Subcutaneous abdominal adipose tissue (tissue), 5 donors: ENCODE measurements at regions not wholly inside any gene's neighbourhood (a gene's known extent, or its start where the extent isn't known, plus 50 kb on each side); places are given as distances from the start of the nearest gene placed in this dataset.

Experiments used
- H3K27ac ChIP-seq: one replicate; pipeline ENCODE4 v1.7.0; 2013; ENCODE audit warnings: low read depth, mild to moderate bottlenecking, inconsistent platforms, low read length, moderate library complexity
- H3K27me3 ChIP-seq, 5 donors: one replicate each; pipeline ENCODE4 v1.7.0; 2013; ENCODE audit warnings: low read length in 5 of 5, inconsistent platforms in 1 of 5; ENCODE audit not compliant: control insufficient read depth in 5 of 5, insufficient read depth in 4 of 5
- H3K36me3 ChIP-seq, 5 donors: one replicate each; pipeline ENCODE4 v1.7.0; 2013; ENCODE audit warnings: low read length in 5 of 5; ENCODE audit not compliant: control insufficient read depth in 5 of 5, insufficient read depth in 5 of 5
- H3K4me1 ChIP-seq, 5 donors: one replicate each; pipeline ENCODE4 v1.7.0; 2013; ENCODE audit warnings: low read length in 5 of 5, mild to moderate bottlenecking in 3 of 5, moderate library complexity in 1 of 5; ENCODE audit not compliant: control insufficient read depth in 5 of 5, insufficient read depth in 5 of 5
- H3K4me3 ChIP-seq, 5 donors: one replicate each; pipeline ENCODE4 v1.7.0; 2013; ENCODE audit warnings: low read length in 5 of 5, low read depth in 1 of 5
- H3K9ac ChIP-seq, 5 donors: one replicate each; pipeline ENCODE4 v1.7.0; 2013; ENCODE audit warnings: low read length in 5 of 5, mild to moderate bottlenecking in 4 of 5, moderate library complexity in 3 of 5
- H3K9me3 ChIP-seq, 5 donors: one replicate each; pipeline ENCODE4 v1.7.0; 2013; ENCODE audit warnings: low read length in 5 of 5; ENCODE audit not compliant: control insufficient read depth in 5 of 5
- donor health status: healthy.
- donor health status: healthy.
- donor health status: healthy.
- donor health status: healthy.
- donor health status: healthy.

DNA sequence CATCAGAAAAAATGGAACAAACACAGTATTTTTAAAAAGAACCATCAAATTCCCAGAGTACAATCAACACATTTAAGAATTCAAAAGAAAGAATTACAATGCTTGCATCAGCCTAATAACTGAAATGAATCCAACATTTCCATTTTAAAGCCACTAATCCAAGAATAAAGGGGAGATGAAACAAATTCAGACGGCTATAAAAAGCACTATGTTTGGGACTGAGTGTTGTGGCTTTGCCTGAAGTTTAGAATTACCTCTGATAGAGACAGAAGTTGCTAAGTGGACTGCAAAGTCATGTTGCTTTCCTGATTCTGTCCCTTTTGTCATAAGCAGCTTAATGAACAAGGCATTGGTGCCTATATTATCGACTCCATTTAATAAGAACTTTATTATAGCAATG, 135.4 kb upstream of the RGMB start:
- no peak overlapping the region for H3K9ac ChIP-seq
- no peaks in the 10 kb centered on the region for H3K36me3 ChIP-seq
- H3K4me3 ChIP-seq = no peak overlapping the region
- no peak overlapping the region for H3K27ac ChIP-seq
- H3K9me3 ChIP-seq = no peaks in the 10 kb centered on the region
- H3K4me1 ChIP-seq = peaks cover 0 to 28% (median 0%) of the 10 kb centered on the region in 5 donors
- H3K27me3 ChIP-seq = no peaks in the 10 kb centered on the region

DNA sequence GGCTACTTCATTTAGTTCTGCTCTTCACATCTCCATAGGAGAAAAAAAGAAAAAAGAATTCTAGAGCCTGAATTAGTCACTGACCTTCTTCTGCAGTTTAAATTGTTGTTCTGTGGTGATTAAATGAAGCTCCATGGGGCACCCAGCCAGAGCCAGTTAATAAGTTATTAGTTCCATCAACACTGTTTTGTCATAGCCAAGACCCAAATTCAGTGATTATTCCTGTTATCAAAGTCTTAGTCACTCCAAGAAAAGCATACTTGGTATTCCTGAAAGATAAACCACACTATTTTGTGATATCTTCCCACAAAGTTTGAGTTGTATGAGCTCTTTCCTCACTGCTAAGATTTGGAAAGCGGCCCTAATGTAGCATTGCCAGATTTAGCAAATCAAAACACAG, 134.8 kb upstream of the RGMB start:
- Histone ChIP-seq H3K9ac (no peak overlapping the region), H3K4me3 (no peak overlapping the region), H3K9me3 (no peaks in the 10 kb centered on the region), H3K36me3 (no peaks in the 10 kb centered on the region), H3K4me1 (peaks cover 0 to 32% (median 0%) of the 10 kb centered on the region in 5 donors), H3K27ac (no peak overlapping the region), H3K27me3 (no peaks in the 10 kb centered on the region)

DNA sequence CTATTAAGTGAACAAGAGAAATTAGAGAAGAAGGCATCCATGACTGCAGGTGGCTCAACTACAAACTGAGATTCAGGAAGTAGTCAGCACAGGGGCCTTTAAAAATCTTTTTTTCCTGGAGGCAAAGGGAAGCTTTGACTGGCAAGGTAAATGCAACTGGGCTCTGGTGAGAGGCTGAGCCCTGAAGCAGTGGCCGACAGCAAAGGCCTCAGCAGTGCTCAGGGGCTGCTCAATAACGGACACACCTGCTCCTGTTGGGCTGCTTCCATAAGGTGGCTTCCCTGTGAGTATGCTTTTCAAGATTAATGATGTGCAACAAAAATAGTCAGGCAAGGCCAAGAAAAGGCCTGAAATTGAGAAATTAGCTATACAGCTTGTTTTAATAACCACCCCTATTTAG, 134.2 kb upstream of the RGMB start:
- no peaks in the 10 kb centered on the region for H3K27me3 ChIP-seq
- H3K27ac ChIP-seq = no peak overlapping the region

DNA sequence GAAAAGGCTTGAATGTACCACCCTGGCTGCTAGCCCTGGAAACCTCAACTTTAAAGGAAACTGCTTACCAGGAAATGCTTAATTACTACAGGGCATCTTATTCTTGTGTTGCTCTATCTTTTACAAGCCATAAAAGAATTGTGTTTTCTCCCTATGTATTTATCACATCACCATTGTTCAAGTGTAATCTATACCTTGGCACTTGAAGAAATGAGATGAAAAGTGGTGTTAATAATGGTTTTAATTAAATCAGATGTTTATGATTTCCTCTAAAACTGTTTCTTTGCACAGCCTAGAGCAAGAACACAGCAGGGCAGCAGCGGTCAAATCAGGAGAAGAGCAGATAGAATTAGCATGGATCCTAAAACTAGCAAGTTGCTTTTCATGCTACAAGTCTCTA, 131.8 kb upstream of the RGMB start:
- no peaks in the 10 kb centered on the region for H3K9me3 ChIP-seq
- H3K27me3 ChIP-seq = no peaks in the 10 kb centered on the region
- H3K4me3 ChIP-seq = no peak overlapping the region
- H3K9ac ChIP-seq = no peak overlapping the region
- H3K27ac ChIP-seq = no peak overlapping the region
- H3K4me1 ChIP-seq = peaks cover 0 to 22% (median 0%) of the 10 kb centered on the region in 5 donors
- H3K36me3 ChIP-seq = no peaks in the 10 kb centered on the region

More for the DNA sequence above, 134.2 kb upstream of the RGMB start:
- no peak overlapping the region for H3K4me3 ChIP-seq
- no peak overlapping the region for H3K9ac ChIP-seq
- H3K4me1 ChIP-seq = peaks cover 0 to 35% (median 0%) of the 10 kb centered on the region in 5 donors
- H3K9me3 ChIP-seq = no peaks in the 10 kb centered on the region
- H3K36me3 ChIP-seq = no peaks in the 10 kb centered on the region

DNA sequence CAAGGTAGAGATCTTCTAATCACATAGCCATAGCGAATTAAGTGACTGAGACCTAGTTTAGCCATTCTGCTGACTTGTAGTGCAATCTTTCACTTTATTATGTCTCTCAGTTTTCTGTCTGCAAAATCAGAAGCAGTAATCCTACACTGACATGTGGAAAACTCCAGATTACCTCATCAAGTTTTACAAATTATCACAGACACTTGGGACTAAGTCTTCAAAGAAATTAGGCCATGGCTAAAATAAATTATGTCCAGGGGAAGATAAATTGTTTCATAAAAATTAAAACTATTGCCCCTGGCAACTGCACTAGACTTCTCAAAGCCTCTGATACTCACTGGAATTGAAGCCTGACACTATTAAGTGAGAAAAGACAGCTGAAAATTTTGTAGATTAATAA, 129.9 kb upstream of the RGMB start:
- H3K9ac ChIP-seq = no peak overlapping the region
- H3K9me3 ChIP-seq = no peaks in the 10 kb centered on the region
- no peaks in the 10 kb centered on the region for H3K27me3 ChIP-seq
- H3K36me3 ChIP-seq = no peaks in the 10 kb centered on the region
- H3K4me1 ChIP-seq = peaks cover 0 to 7% (median 0%) of the 10 kb centered on the region in 5 donors
- no peak overlapping the region for H3K27ac ChIP-seq
- H3K4me3 ChIP-seq = no peak overlapping the region

DNA sequence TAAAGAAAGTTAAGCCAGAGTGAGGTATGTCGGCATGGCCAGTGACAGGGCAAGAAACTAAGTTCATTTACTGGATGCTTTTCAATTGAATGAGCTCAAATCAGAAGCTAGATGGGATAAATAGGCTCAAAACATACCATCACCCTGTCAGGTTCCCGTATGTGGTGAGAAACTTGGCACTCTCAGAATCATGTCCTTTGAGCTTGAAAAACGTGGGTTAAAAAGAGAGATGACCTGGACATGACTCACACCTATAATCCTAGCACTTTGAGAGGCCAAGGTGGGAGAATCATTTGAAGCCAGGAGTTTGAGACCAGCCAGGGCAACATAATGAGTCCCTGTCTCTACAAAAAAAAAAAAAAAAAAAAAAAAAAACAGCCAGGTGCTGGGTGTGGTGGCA, 121.7 kb upstream of the RGMB start:
- Histone ChIP-seq H3K27me3 (no peaks in the 10 kb centered on the region), H3K9ac (no peak overlapping the region)

DNA sequence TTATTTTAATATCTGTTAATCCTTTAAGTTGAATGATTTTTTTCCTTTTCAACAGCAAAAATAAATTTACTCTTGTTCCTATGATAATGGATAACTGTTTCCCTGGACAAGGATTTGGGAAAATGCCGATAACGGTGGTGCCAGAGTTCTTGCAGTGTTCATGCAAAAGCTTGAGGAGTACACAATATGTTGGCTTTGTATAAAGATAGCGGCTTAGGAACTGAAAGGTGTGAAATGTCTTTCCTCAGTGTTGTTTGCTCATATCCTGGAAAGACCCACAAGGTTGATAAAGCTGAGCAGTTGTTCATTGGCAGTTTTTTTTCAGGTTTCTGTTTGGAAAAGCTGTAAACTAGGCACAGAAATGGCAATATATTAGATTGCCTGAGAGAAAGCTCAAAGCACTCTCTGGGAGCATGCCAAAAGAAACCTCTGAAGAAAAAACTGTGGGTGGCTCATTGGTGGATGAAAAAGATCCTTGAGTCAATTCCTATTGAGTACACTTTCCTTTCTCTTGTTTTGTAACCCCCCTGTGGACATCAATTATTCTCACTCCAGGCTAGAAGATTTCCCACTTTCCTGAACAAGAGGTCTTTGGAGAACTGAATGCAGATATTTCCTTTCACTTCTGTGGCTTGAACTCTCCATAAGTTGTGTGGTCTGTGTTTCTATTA, 117.2 kb upstream of the RGMB start:
- no peak overlapping the region for H3K9ac ChIP-seq
- no peak overlapping the region for H3K4me3 ChIP-seq
- no peak overlapping the region for H3K27ac ChIP-seq
- no peaks in the 10 kb centered on the region for H3K27me3 ChIP-seq
- H3K4me1 ChIP-seq = no peaks in the 10 kb centered on the region
- no peaks in the 10 kb centered on the region for H3K36me3 ChIP-seq
- peaks cover 0 to 4% (median 0%) of the 10 kb centered on the region in 5 donors for H3K9me3 ChIP-seq

More for the DNA sequence above, 121.7 kb upstream of the RGMB start:
- Histone ChIP-seq H3K4me3 (no peak overlapping the region), H3K9me3 (peaks cover 0 to 4% (median 0%) of the 10 kb centered on the region in 5 donors), H3K36me3 (no peaks in the 10 kb centered on the region), H3K27ac (no peak overlapping the region), H3K4me1 (no peaks in the 10 kb centered on the region)

DNA sequence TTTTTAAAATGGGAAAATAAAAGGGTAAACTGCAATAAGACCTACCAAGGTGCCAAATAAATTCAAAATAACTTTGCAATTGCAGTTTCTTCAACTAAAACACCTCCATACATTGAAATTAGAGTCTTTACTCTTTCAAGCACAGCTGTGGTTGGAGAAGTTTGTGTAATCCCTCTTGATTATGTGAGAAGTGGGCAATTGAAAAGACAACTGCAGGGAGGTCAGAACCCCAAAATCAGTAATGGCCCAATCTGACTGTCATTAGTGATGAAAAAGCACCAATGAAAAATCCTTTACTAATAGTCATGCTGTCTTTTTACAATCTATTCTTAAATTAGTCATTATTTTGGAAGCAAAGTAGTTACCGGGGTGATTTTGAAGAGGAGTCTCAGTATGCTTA, 116.7 kb upstream of the RGMB start:
- Histone ChIP-seq H3K27ac (no peak overlapping the region), H3K27me3 (no peaks in the 10 kb centered on the region), H3K36me3 (no peaks in the 10 kb centered on the region), H3K4me3 (no peak overlapping the region), H3K9me3 (peaks cover 0 to 4% (median 0%) of the 10 kb centered on the region in 5 donors), H3K4me1 (no peaks in the 10 kb centered on the region), H3K9ac (no peak overlapping the region)

DNA sequence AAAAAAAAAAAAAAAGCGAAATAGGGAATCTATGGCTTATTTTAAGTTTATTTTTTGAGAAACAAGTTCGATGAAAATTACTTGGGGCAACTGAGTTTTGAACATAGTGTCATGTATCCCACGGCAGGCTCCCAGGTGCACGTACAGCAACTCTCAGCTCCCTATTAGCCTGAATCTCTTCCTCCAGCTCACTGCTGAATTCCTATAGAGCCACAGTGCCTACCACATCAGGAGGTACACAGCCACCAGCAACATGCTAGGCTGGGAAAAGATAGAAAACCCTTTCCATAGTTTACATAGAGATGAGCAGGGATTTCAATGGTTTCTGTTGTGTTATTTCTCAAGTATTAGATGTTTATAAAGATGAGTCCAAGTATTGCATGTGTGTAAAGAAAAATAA, 115.9 kb upstream of the RGMB start:
- Histone ChIP-seq H3K4me1 (no peaks in the 10 kb centered on the region), H3K27me3 (no peaks in the 10 kb centered on the region), H3K9ac (no peak overlapping the region), H3K9me3 (peaks cover 0 to 4% (median 0%) of the 10 kb centered on the region in 5 donors), H3K27ac (no peak overlapping the region), H3K36me3 (no peaks in the 10 kb centered on the region), H3K4me3 (no peak overlapping the region)

DNA sequence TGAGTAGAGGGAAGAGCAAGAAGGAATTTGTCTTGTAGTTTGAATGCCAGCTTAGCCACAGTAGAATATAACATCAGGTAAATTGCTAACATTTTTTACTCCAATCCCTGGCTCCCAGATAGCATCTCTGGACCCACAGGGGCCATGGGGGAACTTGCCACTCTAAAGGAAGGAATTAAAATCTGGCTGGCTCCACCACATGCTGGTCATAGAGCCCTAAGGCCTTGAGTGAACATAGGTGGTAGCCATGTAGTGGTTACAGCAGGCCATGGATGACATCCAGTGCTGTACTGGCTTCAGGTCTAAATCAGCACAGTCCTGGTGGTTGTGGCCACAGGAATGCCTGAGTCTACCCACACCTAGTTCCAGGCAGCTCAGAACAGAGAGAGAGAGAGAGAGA, 109.9 kb upstream of the RGMB start:
- H3K9me3 ChIP-seq = peaks cover 0 to 9% (median 6%) of the 10 kb centered on the region in 5 donors
- no peak overlapping the region for H3K27ac ChIP-seq
- no peaks in the 10 kb centered on the region for H3K4me1 ChIP-seq
- H3K4me3 ChIP-seq = no peak overlapping the region
- no peak overlapping the region for H3K9ac ChIP-seq
- H3K27me3 ChIP-seq = peaks cover 0 to 2% (median 0%) of the 10 kb centered on the region in 5 donors
- no peaks in the 10 kb centered on the region for H3K36me3 ChIP-seq
